AG09309 (cell line): ENCODE measurements at regions not wholly inside any gene's neighbourhood (a gene's known extent, or its start where the extent isn't known, plus 50 kb on each side); places are given as distances from the start of the nearest gene placed in this dataset.

Experiments used
- DNase-seq: peaks from one replicate; pipeline ENCODE4 v3.0.0-alpha.2; 2010; ENCODE audit warnings: low read depth
- H3K4me3 ChIP-seq: 2 replicates; pipeline ENCODE4 v1.5.1; 2011; ENCODE audit warnings: mild to moderate bottlenecking, low read depth, low read length, moderate library complexity; ENCODE audit not compliant: control insufficient read depth
- TF ChIP-seq, protein P1 (sequence below): IDR thresholded peaks from 2 replicates; pipeline ENCODE4 v1.5.1; 2011; ENCODE audit warnings: mild to moderate bottlenecking, low read depth, low read length, inconsistent platforms; ENCODE audit not compliant: insufficient read depth, control insufficient read depth; ENCODE audit errors: missing control alignments

GRCh38 chr12:58575256-58575655 lies 345.0 kb downstream of the LRIG3 start:
- TF ChIP-seq, protein P1, sequence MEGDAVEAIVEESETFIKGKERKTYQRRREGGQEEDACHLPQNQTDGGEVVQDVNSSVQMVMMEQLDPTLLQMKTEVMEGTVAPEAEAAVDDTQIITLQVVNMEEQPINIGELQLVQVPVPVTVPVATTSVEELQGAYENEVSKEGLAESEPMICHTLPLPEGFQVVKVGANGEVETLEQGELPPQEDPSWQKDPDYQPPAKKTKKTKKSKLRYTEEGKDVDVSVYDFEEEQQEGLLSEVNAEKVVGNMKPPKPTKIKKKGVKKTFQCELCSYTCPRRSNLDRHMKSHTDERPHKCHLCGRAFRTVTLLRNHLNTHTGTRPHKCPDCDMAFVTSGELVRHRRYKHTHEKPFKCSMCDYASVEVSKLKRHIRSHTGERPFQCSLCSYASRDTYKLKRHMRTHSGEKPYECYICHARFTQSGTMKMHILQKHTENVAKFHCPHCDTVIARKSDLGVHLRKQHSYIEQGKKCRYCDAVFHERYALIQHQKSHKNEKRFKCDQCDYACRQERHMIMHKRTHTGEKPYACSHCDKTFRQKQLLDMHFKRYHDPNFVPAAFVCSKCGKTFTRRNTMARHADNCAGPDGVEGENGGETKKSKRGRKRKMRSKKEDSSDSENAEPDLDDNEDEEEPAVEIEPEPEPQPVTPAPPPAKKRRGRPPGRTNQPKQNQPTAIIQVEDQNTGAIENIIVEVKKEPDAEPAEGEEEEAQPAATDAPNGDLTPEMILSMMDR: no peak
- no peak overlapping the region for H3K4me3 ChIP-seq
- DNase-seq: peak; percentile 28

- TF ChIP-seq, protein P1: no peak
- DNase-seq: no peak
- no peak overlapping the region for H3K4me3 ChIP-seq
Measured at GRCh38 chr12:58576081-58576480, 344.2 kb downstream of the LRIG3 start.

- DNase-seq: no peak
Measured at GRCh38 chr12:58576916-58577315, 343.4 kb downstream of the LRIG3 start.

GRCh38 chr12:58580095-58580494 lies 340.2 kb downstream of the LRIG3 start:
- TF ChIP-seq, protein P1: no peak
- no peak for DNase-seq
- no peak overlapping the region for H3K4me3 ChIP-seq

More at GRCh38 chr12:58576916-58577315, 343.4 kb downstream of the LRIG3 start:
- H3K4me3 ChIP-seq: no peak overlapping the region
- TF ChIP-seq, protein P1: no peak

- peak; percentile 52 for DNase-seq
- TF ChIP-seq, protein P1: no peak
- H3K4me3 ChIP-seq: no peak overlapping the region
Measured at GRCh38 chr12:58583529-58583928, 336.8 kb downstream of the LRIG3 start.

DNA sequence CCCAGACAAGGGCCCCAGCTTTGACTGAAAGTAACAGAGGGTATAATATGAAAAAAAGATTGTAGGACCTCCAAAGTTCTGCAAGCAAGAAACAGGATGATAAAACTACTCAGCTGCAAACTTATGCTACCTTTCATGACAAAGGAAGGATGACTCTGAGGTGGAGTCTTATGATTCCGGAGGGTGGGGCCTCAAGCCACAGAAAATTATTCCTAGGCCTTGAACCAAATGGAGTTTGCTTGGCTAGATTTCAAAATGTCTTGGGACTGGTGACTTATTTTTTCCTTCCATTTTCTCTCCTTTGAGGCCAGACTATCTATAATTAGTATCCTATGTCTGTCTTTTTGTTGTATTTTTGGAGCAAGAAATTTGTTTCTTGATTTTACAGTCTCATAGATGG lies 336.4 kb downstream of the LRIG3 start:
- TF ChIP-seq, protein P1: no peak
- H3K4me3 ChIP-seq: no peak overlapping the region
- DNase-seq: no peak

GRCh38 chr12:58584880-58585279 lies 335.4 kb downstream of the LRIG3 start:
- no peak for DNase-seq
- TF ChIP-seq, protein P1: no peak

More at GRCh38 chr12:58584880-58585279, 335.4 kb downstream of the LRIG3 start:
- H3K4me3 ChIP-seq: no peak overlapping the region
